ENCODE measurements at regions not wholly inside any gene's neighbourhood (a gene's known extent, or its start where the extent isn't known, plus 50 kb on each side); places are given as distances from the start of the nearest gene placed in this dataset.
"Not testable (repeated sequence)": the region's sequence is repeated elsewhere in the genome, so short reads cannot be mapped to it uniquely, and the experiment has no call there.

GRCh38 chr1:232369451-232370296 is 260.3 kb downstream of the SIPA1L2 start:
- no peak for DNase-seq (ENCODE audit: low spot score)
- Mint-ChIP-seq H3K27me3 (ENCODE audit: low read depth) (no peaks in the 10 kb centered on the region), H3K36me3 (ENCODE audit: low read depth) (no peaks in the 10 kb centered on the region), H3K4me1 (ENCODE audit: low read depth) (no peaks in the 10 kb centered on the region), H3K9me3 (no peaks in the 10 kb centered on the region), H3K27ac (no peak overlapping the region), H3K4me3 (no peak overlapping the region)

DNA sequence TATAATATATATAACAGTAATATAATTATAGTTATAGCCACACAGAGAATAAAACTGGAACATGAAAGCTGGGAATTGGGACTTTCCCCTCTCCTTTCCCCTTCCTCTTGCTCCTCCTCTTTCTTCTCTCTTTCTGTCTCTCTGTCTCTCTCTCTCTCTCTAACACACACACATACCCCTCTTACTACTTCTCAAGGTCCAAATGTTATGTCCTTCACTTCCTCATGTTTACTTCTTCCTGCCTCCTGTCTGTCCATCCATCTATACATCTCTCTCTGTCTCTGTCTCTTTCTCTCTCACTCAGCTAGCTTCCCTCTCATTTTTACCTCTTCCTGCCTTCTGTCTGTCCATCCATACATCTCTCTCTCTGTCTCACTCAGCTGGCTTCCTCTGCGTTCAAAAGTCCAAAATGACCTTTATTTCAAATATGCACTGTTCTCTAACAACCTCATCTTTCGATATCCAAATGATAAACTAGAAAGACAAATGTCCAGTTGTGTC is 261.1 kb downstream of the SIPA1L2 start:
- H3K9me3 Mint-ChIP-seq: no peaks in the 10 kb centered on the region
- H3K4me1 Mint-ChIP-seq (ENCODE audit: low read depth): no peaks in the 10 kb centered on the region
- no peaks in the 10 kb centered on the region for H3K36me3 Mint-ChIP-seq (ENCODE audit: low read depth)
- no peak overlapping the region for H3K27ac Mint-ChIP-seq
- DNase-seq (ENCODE audit: low spot score): no peak
- no peak overlapping the region for H3K4me3 Mint-ChIP-seq
- H3K27me3 Mint-ChIP-seq (ENCODE audit: low read depth): no peaks in the 10 kb centered on the region

DNA sequence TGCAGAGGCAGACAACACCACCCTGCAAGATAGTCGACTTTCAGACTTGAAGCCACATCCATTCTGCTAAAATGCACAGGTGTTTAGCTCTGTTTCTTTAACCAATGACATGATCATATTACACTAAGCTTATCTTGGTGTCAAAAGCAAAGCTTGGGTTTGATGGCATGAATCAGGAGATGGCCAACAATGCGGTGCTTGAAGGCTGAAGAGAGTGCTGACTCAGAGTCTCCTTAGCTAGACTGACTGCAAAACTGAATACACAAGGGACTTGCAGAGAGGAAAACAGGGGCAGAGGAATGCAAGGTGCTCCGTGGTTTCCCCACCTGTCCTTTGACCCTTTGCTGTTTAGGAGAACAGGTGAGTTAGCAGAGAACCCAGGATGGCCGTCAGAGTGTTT is 262.6 kb downstream of the SIPA1L2 start:
- H3K4me3 Mint-ChIP-seq: no peak overlapping the region
- H3K36me3 Mint-ChIP-seq (ENCODE audit: low read depth): no peaks in the 10 kb centered on the region
- H3K4me1 Mint-ChIP-seq (ENCODE audit: low read depth): no peaks in the 10 kb centered on the region
- H3K27me3 Mint-ChIP-seq (ENCODE audit: low read depth): peaks cover 2% of the 10 kb centered on the region
- DNase-seq (ENCODE audit: low spot score): no peak
- no peaks in the 10 kb centered on the region for H3K9me3 Mint-ChIP-seq
- H3K27ac Mint-ChIP-seq: no peak overlapping the region

- no peak overlapping the region for H3K4me3 Mint-ChIP-seq
- no peak for DNase-seq (ENCODE audit: low spot score)
- no peaks in the 10 kb centered on the region for H3K36me3 Mint-ChIP-seq (ENCODE audit: low read depth)
- H3K27me3 Mint-ChIP-seq (ENCODE audit: low read depth): peaks cover 2% of the 10 kb centered on the region
- H3K4me1 Mint-ChIP-seq (ENCODE audit: low read depth): no peaks in the 10 kb centered on the region
- H3K27ac Mint-ChIP-seq: no peak overlapping the region
- no peaks in the 10 kb centered on the region for H3K9me3 Mint-ChIP-seq
These were observed 265.1 kb downstream of the SIPA1L2 start for GRCh38 chr1:232364654-232365382.

DNA sequence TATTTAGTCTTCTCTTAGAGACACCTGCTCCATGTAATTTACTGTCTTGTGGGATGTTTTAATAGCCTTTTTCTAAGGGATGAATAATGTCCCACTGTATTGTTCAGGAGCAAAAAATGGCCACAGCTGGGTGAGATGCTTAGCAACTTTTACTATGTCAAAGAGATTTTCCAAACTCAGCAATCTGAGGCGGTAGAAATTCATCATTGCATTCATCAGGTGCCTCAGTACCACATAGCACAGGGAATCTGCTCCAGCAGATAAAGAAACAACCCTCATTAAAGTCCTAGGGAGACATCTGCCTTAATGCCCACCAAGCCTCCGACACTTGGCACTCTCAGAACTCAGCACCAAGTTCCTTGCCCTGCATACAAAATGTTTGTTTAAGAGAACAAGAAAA is 266.9 kb downstream of the SIPA1L2 start:
- no peak for DNase-seq (ENCODE audit: low spot score)
- no peaks in the 10 kb centered on the region for H3K9me3 Mint-ChIP-seq
- H3K36me3 Mint-ChIP-seq (ENCODE audit: low read depth): no peaks in the 10 kb centered on the region

GRCh38 chr1:232357416-232357815 is 272.5 kb downstream of the SIPA1L2 start:
- Mint-ChIP-seq H3K27me3 (ENCODE audit: low read depth) (no peaks in the 10 kb centered on the region), H3K4me3 (no peak overlapping the region), H3K9me3 (no peaks in the 10 kb centered on the region), H3K36me3 (ENCODE audit: low read depth) (no peaks in the 10 kb centered on the region), H3K27ac (no peak overlapping the region), H3K4me1 (ENCODE audit: low read depth) (no peaks in the 10 kb centered on the region)
- DNase-seq (ENCODE audit: low spot score): no peak

More for the DNA sequence above, 266.9 kb downstream of the SIPA1L2 start:
- H3K4me3 Mint-ChIP-seq: no peak overlapping the region
- H3K27me3 Mint-ChIP-seq (ENCODE audit: low read depth): peaks cover 2% of the 10 kb centered on the region
- no peaks in the 10 kb centered on the region for H3K4me1 Mint-ChIP-seq (ENCODE audit: low read depth)
- H3K27ac Mint-ChIP-seq: no peak overlapping the region

DNA sequence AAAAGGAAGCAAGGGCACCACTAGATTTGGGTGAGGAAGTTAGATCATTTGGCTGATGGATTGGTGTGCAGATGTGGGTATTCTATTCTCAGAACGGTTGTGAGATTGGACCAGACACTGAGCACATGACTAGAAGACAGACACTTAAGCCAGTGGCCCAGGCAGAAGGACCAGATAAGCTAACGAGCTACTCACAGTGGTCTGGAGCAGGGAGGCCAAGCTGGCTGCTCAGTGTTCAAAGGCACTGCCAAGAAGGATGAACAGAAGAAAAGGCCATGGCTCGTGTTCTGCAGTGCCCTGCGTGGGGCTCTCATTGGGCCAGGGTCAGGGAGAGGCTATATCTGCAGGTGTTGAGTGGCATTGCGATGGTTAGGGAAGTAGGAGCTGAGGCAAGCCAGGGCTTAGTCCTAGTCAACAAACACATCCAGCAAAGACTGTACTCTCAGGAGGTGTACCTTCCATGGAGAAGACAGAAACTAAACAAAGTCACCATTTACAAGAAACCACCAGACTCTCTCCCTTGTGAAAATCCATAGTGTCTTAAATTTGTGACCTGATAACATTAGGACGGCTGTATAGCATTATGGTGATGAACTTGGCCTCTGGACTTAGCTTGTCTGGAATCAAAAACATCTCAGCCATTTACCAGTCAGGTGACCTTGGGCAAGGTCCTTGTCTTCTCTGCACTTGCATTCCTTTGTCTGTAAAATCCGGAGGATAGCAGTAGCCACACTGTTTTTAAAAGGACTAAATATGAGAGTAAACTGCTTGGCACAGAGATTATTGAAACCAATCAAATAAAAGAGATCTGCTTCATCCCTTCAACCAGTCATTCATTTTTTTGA is 274.5 kb downstream of the SIPA1L2 start:
- Mint-ChIP-seq H3K27ac (no peak overlapping the region), H3K9me3 (no peaks in the 10 kb centered on the region), H3K27me3 (ENCODE audit: low read depth) (no peaks in the 10 kb centered on the region), H3K4me1 (ENCODE audit: low read depth) (no peaks in the 10 kb centered on the region), H3K4me3 (no peak overlapping the region), H3K36me3 (ENCODE audit: low read depth) (no peaks in the 10 kb centered on the region)
- DNase-seq (ENCODE audit: low spot score): no peak

DNA sequence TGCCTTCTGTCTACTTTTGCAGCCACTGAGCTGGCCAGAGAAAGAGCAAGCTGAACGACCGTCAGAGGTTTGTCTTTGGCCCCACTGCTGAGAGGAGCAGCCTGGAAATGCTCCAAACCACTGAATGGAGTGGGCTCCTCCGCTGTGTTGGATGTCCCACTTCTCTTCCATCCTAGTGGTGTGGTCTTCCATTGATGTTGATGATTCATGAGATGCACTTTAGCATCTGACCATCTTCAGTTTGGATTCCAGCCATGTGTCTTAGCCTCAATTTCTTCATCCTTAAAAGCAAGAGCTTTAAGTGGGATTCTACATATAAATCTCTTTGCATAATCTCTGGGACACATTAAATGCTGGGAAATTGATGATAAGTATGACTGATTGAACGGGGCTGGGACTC is 276.9 kb downstream of the SIPA1L2 start:
- H3K27me3 Mint-ChIP-seq (ENCODE audit: low read depth): no peaks in the 10 kb centered on the region
- DNase-seq (ENCODE audit: low spot score): no peak
- H3K27ac Mint-ChIP-seq: no peak overlapping the region
- no peak overlapping the region for H3K4me3 Mint-ChIP-seq
- no peaks in the 10 kb centered on the region for H3K36me3 Mint-ChIP-seq (ENCODE audit: low read depth)
- H3K4me1 Mint-ChIP-seq (ENCODE audit: low read depth): no peaks in the 10 kb centered on the region
- no peaks in the 10 kb centered on the region for H3K9me3 Mint-ChIP-seq

DNA sequence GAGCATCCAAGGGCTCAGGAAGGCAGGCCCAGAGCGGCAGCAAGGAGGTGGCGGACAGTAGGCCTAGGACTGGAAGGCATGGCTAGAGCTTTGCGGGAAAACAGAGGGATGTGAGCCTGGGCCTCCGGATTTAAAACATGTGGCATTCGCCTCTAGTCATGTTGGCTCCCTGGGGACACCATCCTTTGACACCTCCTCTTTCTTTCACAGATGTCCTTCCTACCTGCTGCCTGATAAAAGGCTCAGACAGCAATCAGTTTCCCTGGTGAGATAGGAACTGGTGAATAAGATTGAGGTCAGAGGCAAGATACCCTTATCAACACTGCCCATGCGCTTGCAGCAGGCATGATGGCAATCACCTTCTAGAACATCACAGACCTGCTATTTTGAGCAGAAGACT is 277.6 kb downstream of the SIPA1L2 start:
- no peak for DNase-seq (ENCODE audit: low spot score)
- Mint-ChIP-seq H3K4me3 (no peak overlapping the region), H3K36me3 (ENCODE audit: low read depth) (no peaks in the 10 kb centered on the region), H3K4me1 (ENCODE audit: low read depth) (no peaks in the 10 kb centered on the region), H3K9me3 (no peaks in the 10 kb centered on the region), H3K27me3 (ENCODE audit: low read depth) (no peaks in the 10 kb centered on the region), H3K27ac (no peak overlapping the region)

GRCh38 chr1:232351335-232351734 is 278.6 kb downstream of the SIPA1L2 start:
- no peak overlapping the region for H3K27ac Mint-ChIP-seq
- no peak overlapping the region for H3K4me3 Mint-ChIP-seq
- DNase-seq (ENCODE audit: low spot score): no peak
- no peaks in the 10 kb centered on the region for H3K36me3 Mint-ChIP-seq (ENCODE audit: low read depth)
- H3K27me3 Mint-ChIP-seq (ENCODE audit: low read depth): no peaks in the 10 kb centered on the region
- H3K9me3 Mint-ChIP-seq: peaks cover 5% of the 10 kb centered on the region
- H3K4me1 Mint-ChIP-seq (ENCODE audit: low read depth): no peaks in the 10 kb centered on the region

- H3K27ac Mint-ChIP-seq: no peak overlapping the region
- no peaks in the 10 kb centered on the region for H3K4me1 Mint-ChIP-seq (ENCODE audit: low read depth)
- no peak for DNase-seq (ENCODE audit: low spot score)
- H3K27me3 Mint-ChIP-seq (ENCODE audit: low read depth): no peaks in the 10 kb centered on the region
- H3K36me3 Mint-ChIP-seq (ENCODE audit: low read depth): no peaks in the 10 kb centered on the region
- peaks cover 22% of the 10 kb centered on the region for H3K9me3 Mint-ChIP-seq
- H3K4me3 Mint-ChIP-seq: no peak overlapping the region
These were observed 283.1 kb downstream of the SIPA1L2 start for GRCh38 chr1:232346844-232347243.

GRCh38 chr1:232344791-232345399 is 285.0 kb downstream of the SIPA1L2 start:
- Mint-ChIP-seq H3K27me3 (ENCODE audit: low read depth) (no peaks in the 10 kb centered on the region), H3K4me3 (no peak overlapping the region), H3K4me1 (ENCODE audit: low read depth) (no peaks in the 10 kb centered on the region), H3K9me3 (peaks cover 22% of the 10 kb centered on the region), H3K36me3 (ENCODE audit: low read depth) (no peaks in the 10 kb centered on the region), H3K27ac (no peak overlapping the region)
- DNase-seq (ENCODE audit: low spot score): no peak

DNA sequence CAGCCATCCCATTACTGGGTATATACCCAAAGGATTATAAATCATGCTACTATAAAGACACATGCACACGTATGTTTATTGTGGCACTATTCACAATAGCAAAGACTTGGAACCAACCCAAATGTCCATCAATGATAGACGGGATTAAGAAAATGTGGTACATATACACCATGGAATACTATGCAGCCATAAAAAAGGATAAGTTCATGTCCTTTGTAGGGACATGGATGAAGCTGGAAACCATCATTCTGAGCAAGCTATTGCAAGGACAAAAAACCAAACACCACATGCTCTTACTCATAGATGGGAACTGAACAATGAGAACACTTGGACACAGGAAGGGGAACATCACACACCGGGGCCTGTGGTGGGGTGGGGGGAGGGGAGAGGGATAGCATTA is 285.7 kb downstream of the SIPA1L2 start:
- peaks cover 22% of the 10 kb centered on the region for H3K9me3 Mint-ChIP-seq
- H3K27ac Mint-ChIP-seq; DNase-seq (ENCODE audit: low spot score); H3K27me3 Mint-ChIP-seq (ENCODE audit: low read depth); H3K4me1 Mint-ChIP-seq (ENCODE audit: low read depth); H3K36me3 Mint-ChIP-seq (ENCODE audit: low read depth); H3K4me3 Mint-ChIP-seq: not testable (repeated sequence)

Data from T-helper 2 cell treated with Interferon-gamma antibody and Interleukin-4, amounts not matched to agents 5 μg/mL and 100 μg/mL, for 36 hours (primary cell).